GM19035 (cell line): ENCODE measurements at regions not wholly inside any gene's neighbourhood (a gene's known extent, or its start where the extent isn't known, plus 50 kb on each side); places are given as distances from the start of the nearest gene placed in this dataset.
"Not testable (repeated sequence)": the region's sequence is repeated elsewhere in the genome, so short reads cannot be mapped to it uniquely, and the experiment has no call there.

Source experiments
- ATAC-seq: cut with Tn5 transposase; IDR thresholded peaks from one replicate; pipeline ENCODE4 v1.9.1; 2021; ENCODE audit not compliant: unreplicated experiment

GRCh38 chr6:115310156-115310555 lies 750.5 kb downstream of the FRK start:
- no peak for ATAC-seq

DNA sequence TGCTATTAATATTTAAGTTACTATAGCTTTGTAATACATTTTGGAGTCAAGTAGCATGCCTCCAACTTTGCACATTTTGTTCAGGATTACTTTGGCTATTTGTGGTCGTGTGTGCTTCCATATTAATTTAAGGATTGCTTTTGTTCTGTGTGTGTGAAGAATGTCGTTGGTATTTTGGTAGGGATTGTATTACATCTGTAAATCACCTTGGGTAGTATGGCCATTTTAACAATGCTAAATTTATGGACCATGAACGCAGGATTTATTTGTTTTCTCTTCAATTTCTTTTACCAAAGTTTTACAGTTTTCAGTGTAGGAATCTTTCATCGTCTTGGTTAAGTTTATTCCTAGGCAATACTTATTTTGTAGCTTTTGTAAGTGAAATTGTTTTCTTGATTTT lies 758.0 kb downstream of the FRK start:
- no peak for ATAC-seq

DNA sequence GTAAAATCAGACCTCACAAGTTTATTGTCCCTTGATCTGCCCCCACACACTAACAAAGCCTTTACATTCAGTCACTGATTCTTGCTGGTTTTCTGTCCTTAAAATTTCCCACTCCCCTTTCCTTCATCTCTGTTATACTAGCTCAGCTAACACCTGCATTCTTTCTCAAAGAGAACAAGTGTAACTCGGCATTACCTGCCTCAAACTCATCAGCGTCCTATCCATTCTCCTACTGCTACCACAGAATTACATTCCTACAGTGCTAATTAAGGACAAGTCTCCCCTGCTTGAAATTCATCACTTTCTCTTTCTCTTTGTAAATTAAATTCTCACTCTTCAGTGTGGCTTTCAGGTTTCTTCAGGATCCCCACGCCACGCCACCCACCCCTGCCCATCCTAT lies 773.2 kb downstream of the FRK start:
- no peak for ATAC-seq

- no peak for ATAC-seq
Measured at GRCh38 chr6:115276881-115277565, 783.7 kb downstream of the FRK start.

DNA sequence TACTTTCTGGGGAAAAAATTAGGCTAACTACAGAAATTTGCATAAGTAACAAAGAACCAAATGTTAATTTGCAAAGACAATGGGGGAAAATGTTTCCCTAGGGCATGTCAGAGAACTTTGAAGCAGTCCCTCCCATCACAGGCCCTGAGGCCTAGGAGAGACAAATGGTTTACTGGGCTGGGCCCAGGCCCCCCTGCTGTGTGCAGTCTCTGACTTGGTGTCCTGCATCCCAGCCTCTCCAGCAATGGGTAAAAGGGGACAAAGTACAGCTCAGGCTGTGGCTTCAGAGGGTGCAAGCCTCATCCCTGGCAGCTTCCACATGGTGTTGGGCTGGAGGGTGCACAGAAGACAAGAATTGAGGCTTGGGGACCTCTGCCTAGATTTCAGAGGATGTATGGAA lies 788.4 kb downstream of the FRK start:
- ATAC-seq, result no peak

- no peak for ATAC-seq
Measured at GRCh38 chr6:115271434-115271833, 789.3 kb downstream of the FRK start.

- no peak for ATAC-seq
Measured at GRCh38 chr6:115270953-115271352, 789.7 kb downstream of the FRK start.

DNA sequence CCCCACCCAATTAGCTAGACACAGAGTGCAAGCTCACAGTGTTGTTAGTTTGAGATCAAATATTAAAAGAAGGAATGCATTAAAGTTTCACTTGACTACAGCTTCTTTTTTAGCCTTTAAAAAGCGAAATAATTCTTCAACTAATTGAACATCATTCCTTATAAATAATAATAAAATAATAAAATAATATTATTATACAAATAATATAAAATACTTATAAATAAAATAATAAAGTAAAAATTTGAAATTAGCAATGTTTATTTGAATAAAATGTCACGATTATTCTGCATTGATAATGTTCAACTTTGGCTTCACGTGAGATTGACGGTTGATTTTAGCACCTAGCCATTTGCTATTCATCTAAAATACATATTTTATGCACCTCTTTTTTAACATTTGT lies 819.3 kb downstream of the FRK start:
- no peak for ATAC-seq

DNA sequence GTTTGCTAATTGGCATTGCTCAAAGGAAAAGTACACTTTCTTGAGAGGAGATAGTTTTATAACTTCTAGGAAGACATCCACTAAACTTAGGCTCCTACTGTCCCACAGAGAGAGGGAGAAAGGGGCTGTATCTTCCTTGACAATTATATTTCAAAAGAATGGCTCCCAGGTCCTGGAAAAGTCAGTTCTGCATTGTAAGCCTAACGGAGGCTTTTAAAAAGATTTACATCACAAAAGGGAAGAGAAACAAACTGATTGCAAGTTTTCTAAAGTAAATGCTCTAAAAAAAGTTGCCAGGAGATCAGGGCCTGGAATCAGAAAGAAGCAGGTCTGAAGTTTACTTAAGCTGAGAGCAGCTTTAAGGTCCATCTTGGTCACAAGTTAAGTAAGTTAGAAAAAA lies 839.5 kb downstream of the FRK start:
- no peak for ATAC-seq

DNA sequence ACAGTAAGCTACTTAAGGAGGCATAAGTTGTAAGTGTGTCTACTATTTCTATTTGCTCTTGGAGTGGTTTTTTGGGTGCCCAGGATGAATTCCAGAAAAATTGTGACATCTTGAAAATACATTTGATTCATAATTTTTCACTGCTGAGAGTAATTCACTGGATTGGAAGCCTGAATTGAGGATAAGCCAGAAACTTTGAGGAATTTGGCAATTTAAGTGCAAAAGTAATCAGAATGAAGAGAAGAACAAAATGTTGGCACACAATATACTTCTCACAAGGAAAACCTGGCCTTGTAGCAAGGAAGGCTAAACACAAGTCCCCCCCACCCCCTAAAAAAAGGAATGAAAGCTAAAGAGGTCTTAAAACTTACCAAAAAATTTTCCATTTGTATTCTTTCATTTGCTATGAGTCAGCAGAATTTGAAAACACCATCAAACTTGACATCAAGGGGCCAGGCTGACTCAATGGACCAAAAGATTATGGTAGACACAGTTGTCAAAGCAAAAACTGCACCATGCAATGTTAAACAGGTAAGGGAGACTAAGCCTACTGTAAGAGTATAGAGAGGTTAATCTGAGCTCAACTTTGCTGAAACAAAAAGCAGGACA lies 840.0 kb downstream of the FRK start:
- no peak for ATAC-seq

GRCh38 chr6:115219645-115220044 lies 841.0 kb downstream of the FRK start:
- no peak for ATAC-seq

- no peak for ATAC-seq
Measured at GRCh38 chr6:115216835-115217234, 843.9 kb downstream of the FRK start.

GRCh38 chr6:115214283-115214682 lies 846.4 kb downstream of the FRK start:
- ATAC-seq, result no peak

GRCh38 chr6:115203381-115203780 lies 857.3 kb downstream of the FRK start:
- no peak for ATAC-seq

- ATAC-seq, result no peak
Measured at GRCh38 chr6:115194981-115195638, 852.3 kb upstream of the HS3ST5 start.

DNA sequence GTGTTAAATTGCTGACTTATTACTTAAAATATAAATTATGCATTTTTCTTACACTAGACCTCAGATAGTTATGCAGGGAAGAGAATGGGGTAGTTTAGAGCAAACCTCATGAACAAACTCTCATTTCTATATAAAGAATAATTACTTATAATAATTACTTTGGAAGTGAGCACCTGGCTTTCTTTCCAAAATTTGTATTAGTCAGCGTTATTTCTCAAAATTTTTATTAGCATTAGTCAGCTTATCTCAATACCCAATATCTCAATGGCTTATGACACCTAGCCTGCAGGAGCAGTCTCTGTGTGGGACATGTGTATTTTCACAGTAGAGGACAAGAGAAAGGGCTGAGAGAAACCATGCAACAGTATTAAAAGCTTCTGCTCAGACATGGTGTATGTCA lies 849.2 kb upstream of the HS3ST5 start:
- no peak for ATAC-seq

DNA sequence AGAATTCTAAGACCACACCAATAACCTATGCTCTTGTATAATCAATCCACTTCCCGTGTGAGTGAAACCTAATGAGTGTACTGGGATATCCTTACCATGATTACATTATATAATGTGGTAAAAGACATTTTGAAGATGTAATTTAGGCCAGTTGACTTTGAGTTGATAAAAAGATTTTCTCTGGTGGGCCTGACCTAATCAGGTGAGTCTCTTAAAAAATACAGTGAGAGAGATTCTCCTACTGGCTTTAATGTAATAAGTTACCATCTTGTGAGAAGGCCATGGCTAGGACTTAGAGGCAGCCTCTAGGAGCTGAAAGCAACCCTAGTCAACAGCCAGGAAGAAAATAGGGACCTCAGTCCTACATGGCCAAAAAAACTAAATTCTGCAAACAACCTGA lies 847.7 kb upstream of the HS3ST5 start:
- ATAC-seq, result no peak

GRCh38 chr6:115175456-115175855 lies 832.6 kb upstream of the HS3ST5 start:
- not testable (repeated sequence) for ATAC-seq

- not testable (repeated sequence) for ATAC-seq
Measured at GRCh38 chr6:115165912-115166311, 823.1 kb upstream of the HS3ST5 start.

DNA sequence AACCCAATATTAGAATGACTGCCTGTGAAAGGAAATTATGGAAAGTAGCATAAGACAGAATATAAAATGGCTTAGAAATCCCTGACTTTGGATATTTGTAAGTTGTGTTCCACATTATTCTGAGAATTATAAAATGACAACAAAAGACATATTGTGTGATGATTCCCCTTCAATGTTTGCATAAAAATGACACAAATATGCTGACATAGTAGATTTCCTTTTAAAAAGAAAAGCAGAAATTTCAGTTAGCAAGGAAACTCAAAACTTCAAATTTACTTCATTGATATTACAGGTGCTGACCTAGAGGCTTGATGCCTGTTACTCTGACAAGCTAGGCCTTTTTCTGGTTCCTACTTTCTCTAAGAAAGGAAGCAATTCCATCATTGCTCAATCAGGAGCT lies 816.9 kb upstream of the HS3ST5 start:
- ATAC-seq, result no peak

- ATAC-seq, result no peak
Measured at GRCh38 chr6:115137910-115138309, 795.1 kb upstream of the HS3ST5 start.

DNA sequence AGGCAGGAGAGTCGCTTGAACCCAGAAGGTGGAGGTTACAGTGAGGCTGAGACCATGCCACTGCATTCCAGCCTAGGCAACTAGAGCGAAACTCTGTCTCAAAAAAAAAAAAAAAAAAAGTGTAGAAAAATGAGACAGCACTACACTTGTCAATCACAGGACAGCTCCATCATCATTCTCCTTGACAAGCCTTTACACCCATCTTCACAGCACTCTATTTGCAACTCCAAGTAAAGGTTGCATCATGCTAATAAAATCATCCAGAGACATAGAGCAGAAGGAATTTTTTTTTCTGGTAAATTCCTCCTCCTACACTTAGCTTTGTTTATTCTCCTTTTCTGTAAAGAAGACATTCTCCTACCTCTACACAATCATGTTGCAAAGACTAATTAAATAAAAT lies 791.0 kb upstream of the HS3ST5 start:
- no peak for ATAC-seq
